22Rv1 (cell line): ENCODE measurements at regions not wholly inside any gene's neighbourhood (a gene's known extent, or its start where the extent isn't known, plus 50 kb on each side); places are given as distances from the start of the nearest gene placed in this dataset.

Source experiments
- CTCF ChIP-seq: fragments of 450-650 bp; IDR thresholded peaks from 2 replicates; pipeline ENCODE4 v1.5.1; 2017; ENCODE audit warnings: mild to moderate bottlenecking
- ZFX ChIP-seq: fragments of 450-650 bp; IDR thresholded peaks from 2 replicates; pipeline ENCODE4 v1.6.1; 2017; ENCODE audit warnings: antibody characterized with exemption, borderline replicate concordance

DNA sequence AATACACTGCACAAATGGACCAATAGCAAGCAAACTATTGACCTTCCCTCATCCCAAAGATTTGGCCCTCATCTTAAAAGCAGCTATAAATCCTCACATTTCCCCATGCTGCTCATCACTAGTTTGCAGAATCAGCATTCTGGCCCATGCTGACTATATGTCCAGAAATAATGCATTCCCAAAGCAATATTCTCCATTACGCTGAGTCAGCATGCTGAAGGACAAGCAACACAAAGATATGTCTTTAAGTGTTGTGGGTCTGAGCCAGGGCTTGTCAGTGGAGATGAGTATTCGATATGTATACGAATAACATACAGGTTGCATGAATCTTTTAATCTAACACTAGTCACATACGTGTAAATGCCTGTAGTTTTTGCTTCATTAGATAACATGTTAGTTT lies 1045.0 kb upstream of the DDX18 start:
- TF ChIP-seq CTCF (no peak), ZFX (no peak)
